B cell (primary cell): ENCODE measurements at regions not wholly inside any gene's neighbourhood (a gene's known extent, or its start where the extent isn't known, plus 50 kb on each side); places are given as distances from the start of the nearest gene placed in this dataset.

Experiments used
- ATAC-seq: fragments of 200-7000 bp; cut with Tn5 transposase; one replicate; pipeline ENCODE4 v1.10.0; 2021; ENCODE audit warnings: low read depth, mild to moderate bottlenecking, moderate number of reproducible peaks, moderate library complexity
- CTCF ChIA-PET: fragments of 350-600 bp; sonication (Branson Sonifier 250); formaldehyde crosslinking; loops from one replicate; lab custom pipeline; 2021; ENCODE audit warnings: antibody characterized with exemption, inconsistent platforms; lab: Charles Lee
- POLR2A ChIA-PET: fragments of 350-600 bp; sonication (Branson Sonifier 250); formaldehyde crosslinking; loops from one replicate; lab custom pipeline; 2021; ENCODE audit warnings: antibody characterized with exemption; lab: Charles Lee
- DNase-seq: peaks from one replicate; pipeline ENCODE4 v3.0.0; 2013
- H2AFZ ChIP-seq: 2 replicates; pipeline ENCODE4 v1.6.1; 2012; ENCODE audit warnings: mild to moderate bottlenecking, low read depth, low read length; ENCODE audit not compliant: insufficient read depth, poor library complexity, severe bottlenecking
- H3K27ac ChIP-seq, 2 donors: 1 replicate in 1 of 2; 2 replicates in 1 of 2; pipeline ENCODE4 v1.5.1; 2012 to 2013; ENCODE audit warnings: low read length in 2 of 2, mild to moderate bottlenecking in 2 of 2, moderate library complexity in 1 of 2
- H3K27me3 ChIP-seq, 4 experiments: fragments of 200-600 bp in 1 of 4; sonication (generic) in 1 of 4; replicated peaks in 1 of 4; 1 replicate in 2 of 4; 2 replicates in 2 of 4; pipeline versions ENCODE4 v1.6.1 to v1.7.0; 2013 to 2016; ENCODE audit warnings: low read length in 3 of 4, mild to moderate bottlenecking in 2 of 4, mixed read lengths in 1 of 4, moderate library complexity in 1 of 4; ENCODE audit not compliant: insufficient read depth in 4 of 4, control insufficient read depth in 3 of 4; ENCODE audit errors: control extremely low read depth in 1 of 4
- H3K36me3 ChIP-seq, 2 experiments: replicated peaks in 1 of 2; 1 replicate in 1 of 2; 2 replicates in 1 of 2; pipeline versions ENCODE4 v1.6.1 to v1.7.1; 2013; ENCODE audit warnings: low read length in 1 of 2; ENCODE audit not compliant: insufficient read depth in 2 of 2, control insufficient read depth in 1 of 2; ENCODE audit errors: control extremely low read depth in 1 of 2, extremely low read depth in 1 of 2
- H3K4me1 ChIP-seq, 2 donors: fragments of 200-600 bp in 1 of 2; sonication (generic) in 1 of 2; 1 replicate in 1 of 2; 2 replicates in 1 of 2; pipeline versions ENCODE4 v1.5.1 to v1.6.1; 2013 to 2017; ENCODE audit warnings: low read length in 2 of 2; ENCODE audit not compliant: control insufficient read depth in 2 of 2, insufficient read depth in 2 of 2
- H3K4me2 ChIP-seq: replicated peaks from 2 replicates; pipeline ENCODE3; 2012; ENCODE audit warnings: mild to moderate bottlenecking, low read depth, low read length; ENCODE audit not compliant: poor library complexity, severe bottlenecking
- H3K4me3 ChIP-seq, 5 experiments: fragments of 200-600 bp in 1 of 5; sonication (generic) in 1 of 5; 1 replicate in 3 of 5; 2 replicates in 2 of 5; pipeline versions ENCODE4 v1.5.1 to v1.7.0; 2011 to 2016; ENCODE audit warnings: low read length in 4 of 5, mild to moderate bottlenecking in 4 of 5, low read depth in 2 of 5, control low read depth in 1 of 5, moderate library complexity in 1 of 5; ENCODE audit not compliant: insufficient read depth in 1 of 5; ENCODE audit errors: control extremely low read depth in 1 of 5, extremely low read depth in 1 of 5
- H3K79me2 ChIP-seq: fragments of 200-600 bp; sonication (generic); one replicate; pipeline ENCODE4 v1.6.0; 2016; ENCODE audit warnings: low read length; ENCODE audit not compliant: control insufficient read depth, insufficient read depth
- H3K9ac ChIP-seq: fragments of 200-600 bp; sonication (generic); 2 replicates; pipeline ENCODE4 v1.6.1; 2017; ENCODE audit warnings: mild to moderate bottlenecking, low read length, moderate library complexity
- H3K9me3 ChIP-seq, 3 donors: one replicate each; pipeline versions ENCODE4 v1.6.1 to v1.7.1; 2013; ENCODE audit warnings: low read length in 2 of 3; ENCODE audit not compliant: control insufficient read depth in 2 of 3, insufficient read depth in 1 of 3; ENCODE audit errors: control extremely low read depth in 1 of 3
- H4K20me1 ChIP-seq: 2 replicates; pipeline ENCODE4 v1.6.0; 2012; ENCODE audit warnings: mild to moderate bottlenecking, low read length; ENCODE audit not compliant: insufficient read depth, control insufficient read depth, poor library complexity, severe bottlenecking
- H3K27ac Mint-ChIP-seq: one replicate; pipeline ENCODE4 v1.8.0; 2021; ENCODE audit warnings: mixed read lengths
- H3K27me3 Mint-ChIP-seq: one replicate; pipeline ENCODE4 v1.8.0; 2021; ENCODE audit warnings: mixed read lengths
- H3K4me1 Mint-ChIP-seq: one replicate; pipeline ENCODE4 v1.8.0; 2021; ENCODE audit warnings: mixed read lengths
- H3K4me3 Mint-ChIP-seq: one replicate; pipeline ENCODE4 v1.8.0; 2021; ENCODE audit warnings: mixed read lengths
- H3K9me3 Mint-ChIP-seq: one replicate; pipeline ENCODE4 v1.8.0; 2022; ENCODE audit warnings: mixed read lengths; ENCODE audit not compliant: insufficient read depth
- EZH2 ChIP-seq: IDR thresholded peaks from 2 replicates; pipeline ENCODE4 v1.6.1; 2012; ENCODE audit warnings: borderline replicate concordance, low read depth, mild to moderate bottlenecking, moderate library complexity, low read length; ENCODE audit not compliant: insufficient read depth, poor library complexity, severe bottlenecking
- WGBS: methylation state at CpG from one replicate; pipeline ENCODE4 v1.1.5; 2013; ENCODE audit warnings: missing lambda C conversion rate; ENCODE audit not compliant: insufficient coverage; 5-methylcytosine and 5-hydroxymethylcytosine counted together
- intact Hi-C: fragments of 100-400 bp; cut with micrococcal nuclease; formaldehyde crosslinking; loops from one replicate; pipeline ENCODE4 v1.10.0; 2022
- TF ChIP-seq, protein P1 (sequence below): fragments of 200-600 bp; IDR thresholded peaks from one replicate; pipeline ENCODE4 v1.8.0; 2022; ENCODE audit warnings: antibody characterized with exemption, mild to moderate bottlenecking

DNA sequence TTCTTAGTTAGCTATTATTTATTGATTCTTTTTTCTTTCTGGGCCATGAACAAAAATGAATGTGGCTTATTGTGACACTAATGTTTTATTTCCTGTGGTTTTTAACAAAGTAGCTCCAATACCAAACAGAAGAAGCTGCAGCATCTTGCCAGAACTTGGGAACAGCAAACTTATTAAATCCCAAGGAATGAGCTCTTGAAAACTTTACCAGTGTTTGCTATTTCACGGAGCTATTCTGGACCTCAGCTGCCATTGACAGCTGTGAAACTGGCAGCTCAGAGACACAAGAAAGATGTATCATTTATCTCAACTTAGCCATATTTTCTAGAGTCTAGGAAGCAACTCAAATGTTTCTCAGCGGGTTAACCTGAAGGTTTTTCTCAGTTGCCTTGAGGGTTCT is 91.0 kb upstream of the NEUROD1 start:
- TF ChIP-seq EZH2, result no peak
- TF ChIP-seq, protein P1, sequence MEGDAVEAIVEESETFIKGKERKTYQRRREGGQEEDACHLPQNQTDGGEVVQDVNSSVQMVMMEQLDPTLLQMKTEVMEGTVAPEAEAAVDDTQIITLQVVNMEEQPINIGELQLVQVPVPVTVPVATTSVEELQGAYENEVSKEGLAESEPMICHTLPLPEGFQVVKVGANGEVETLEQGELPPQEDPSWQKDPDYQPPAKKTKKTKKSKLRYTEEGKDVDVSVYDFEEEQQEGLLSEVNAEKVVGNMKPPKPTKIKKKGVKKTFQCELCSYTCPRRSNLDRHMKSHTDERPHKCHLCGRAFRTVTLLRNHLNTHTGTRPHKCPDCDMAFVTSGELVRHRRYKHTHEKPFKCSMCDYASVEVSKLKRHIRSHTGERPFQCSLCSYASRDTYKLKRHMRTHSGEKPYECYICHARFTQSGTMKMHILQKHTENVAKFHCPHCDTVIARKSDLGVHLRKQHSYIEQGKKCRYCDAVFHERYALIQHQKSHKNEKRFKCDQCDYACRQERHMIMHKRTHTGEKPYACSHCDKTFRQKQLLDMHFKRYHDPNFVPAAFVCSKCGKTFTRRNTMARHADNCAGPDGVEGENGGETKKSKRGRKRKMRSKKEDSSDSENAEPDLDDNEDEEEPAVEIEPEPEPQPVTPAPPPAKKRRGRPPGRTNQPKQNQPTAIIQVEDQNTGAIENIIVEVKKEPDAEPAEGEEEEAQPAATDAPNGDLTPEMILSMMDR, result no peak
- no peak overlapping the region for H3K4me3 Mint-ChIP-seq
- Histone ChIP-seq H3K27ac (no peak overlapping the region), H3K9me3 (no peaks in the 10 kb centered on the region), H4K20me1 (no peaks in the 10 kb centered on the region), H2AFZ (no peak overlapping the region), H3K4me3 (no peak overlapping the region), H3K9ac (no peak overlapping the region), H3K36me3 (no peaks in the 10 kb centered on the region), H3K79me2 (no peaks in the 10 kb centered on the region), H3K27me3 (no peaks in the 10 kb centered on the region), H3K4me2 (no peak overlapping the region), H3K4me1 (no peaks in the 10 kb centered on the region)
- WGBS, result 100% methylated on average over 1 of the region's 2 CpGs
- intact Hi-C loops, result no loop called here
- H3K4me1 Mint-ChIP-seq, result peaks cover 6% of the 10 kb centered on the region
- peaks cover 1% of the 10 kb centered on the region for H3K9me3 Mint-ChIP-seq
- POLR2A ChIA-PET, result no interaction called here
- peaks cover 17% of the 10 kb centered on the region for H3K27me3 Mint-ChIP-seq
- no peak for DNase-seq
- H3K27ac Mint-ChIP-seq, result no peak overlapping the region
- CTCF ChIA-PET, result interaction anchor here (1.1 to 1.3 kb wide), 3 partner anchors 28 to 133 kb away, joined by 3 read pairs; no protein-coding TSS in a partner anchor
- ATAC-seq, result no peak

DNA sequence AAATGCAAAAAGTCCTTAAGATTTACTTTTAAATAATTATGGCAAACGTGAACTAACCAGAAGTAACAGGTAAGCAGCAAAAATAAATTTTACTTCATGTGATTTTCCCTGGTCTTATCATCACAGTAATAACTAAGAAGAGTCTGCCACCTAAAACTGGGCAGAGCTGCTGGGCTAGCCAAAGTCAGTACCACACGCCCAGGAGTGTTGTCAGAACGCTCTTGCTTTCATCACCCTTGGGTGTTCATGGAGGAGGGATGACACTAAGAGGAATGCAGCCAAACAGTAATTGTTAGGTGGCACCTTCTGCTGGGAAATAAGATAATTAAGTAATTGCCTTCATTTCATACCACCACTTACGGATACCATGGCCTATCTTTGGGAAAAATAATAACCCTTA is 92.0 kb upstream of the NEUROD1 start:
- H2AFZ ChIP-seq, result no peak overlapping the region
- H3K4me3 ChIP-seq, result no peak overlapping the region
- intact Hi-C loops, result no loop called here
- TF ChIP-seq, protein P1, result no peak
- TF ChIP-seq EZH2, result no peak
- no peaks in the 10 kb centered on the region for H3K9me3 ChIP-seq
- no peaks in the 10 kb centered on the region for H3K27me3 ChIP-seq
- no peaks in the 10 kb centered on the region for H3K4me1 ChIP-seq
- Mint-ChIP-seq H3K9me3 (peaks cover 1% of the 10 kb centered on the region), H3K4me3 (no peak overlapping the region), H3K4me1 (peaks cover 6% of the 10 kb centered on the region), H3K27ac (no peak overlapping the region), H3K27me3 (peaks cover 17% of the 10 kb centered on the region)
- ChIA-PET POLR2A (no interaction called here), CTCF (interaction anchor here (1.1 to 1.3 kb wide), 3 partner anchors 29 to 132 kb away, joined by 3 read pairs; no protein-coding TSS in a partner anchor)
- H3K79me2 ChIP-seq, result no peaks in the 10 kb centered on the region
- no peaks in the 10 kb centered on the region for H3K36me3 ChIP-seq
- ATAC-seq (no peak), DNase-seq (no peak)
- H3K9ac ChIP-seq, result no peak overlapping the region
- no CpG with 5 or more reads among the region's 4 CpGs for WGBS
- no peak overlapping the region for H3K27ac ChIP-seq
- no peaks in the 10 kb centered on the region for H4K20me1 ChIP-seq
- H3K4me2 ChIP-seq, result no peak overlapping the region
